Stimulated activated naive CD8-positive, alpha-beta T cell treated with anti-CD3 and anti-CD28 coated beads, Interleukin-15, Interleukin-2, amounts not matched to agents 100 ng/mL and 50 ng/mL, for 24 hours (primary cell): ENCODE measurements at regions not wholly inside any gene's neighbourhood (a gene's known extent, or its start where the extent isn't known, plus 50 kb on each side); places are given as distances from the start of the nearest gene placed in this dataset.

Source experiments
- H3K27ac Mint-ChIP-seq: one replicate; pipeline ENCODE4 v1.8.0; 2021; ENCODE audit warnings: mild to moderate bottlenecking, mixed read lengths
- H3K27me3 Mint-ChIP-seq: one replicate; pipeline ENCODE4 v1.8.0; 2021; ENCODE audit warnings: mixed read lengths
- H3K36me3 Mint-ChIP-seq: one replicate; pipeline ENCODE4 v1.8.0; 2021; ENCODE audit warnings: low read depth, mixed read lengths
- H3K4me1 Mint-ChIP-seq: one replicate; pipeline ENCODE4 v1.8.0; 2021; ENCODE audit warnings: low read depth, mixed read lengths
- H3K4me3 Mint-ChIP-seq: one replicate; pipeline ENCODE4 v1.8.0; 2021; ENCODE audit warnings: mild to moderate bottlenecking, mixed read lengths
- H3K9me3 Mint-ChIP-seq: one replicate; pipeline ENCODE4 v1.8.0; 2021; ENCODE audit warnings: mixed read lengths

DNA sequence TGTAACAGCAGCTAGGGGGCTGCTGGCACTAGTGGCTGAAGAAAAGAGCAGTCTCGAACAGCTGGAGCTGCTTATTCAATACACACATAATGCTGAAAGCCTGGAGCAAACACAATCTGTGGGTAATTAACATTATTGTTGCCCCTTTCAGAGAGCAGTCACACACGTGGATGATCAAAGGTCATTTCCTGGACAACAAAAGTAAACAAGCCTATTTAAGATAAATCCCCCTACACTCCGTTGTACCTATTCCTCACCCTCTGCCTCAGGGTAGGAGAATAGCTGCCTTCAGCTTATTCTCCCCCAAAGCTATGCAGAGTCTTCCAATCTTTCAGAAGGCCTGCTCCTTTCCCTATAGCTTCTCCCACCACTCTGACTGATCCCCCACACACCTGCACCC is 803.9 kb downstream of the C4orf33 start:
- Mint-ChIP-seq H3K4me3 (no peak overlapping the region), H3K9me3 (peaks cover 11% of the 10 kb centered on the region), H3K27me3 (no peaks in the 10 kb centered on the region), H3K36me3 (no peaks in the 10 kb centered on the region), H3K27ac (no peak overlapping the region), H3K4me1 (no peaks in the 10 kb centered on the region)

DNA sequence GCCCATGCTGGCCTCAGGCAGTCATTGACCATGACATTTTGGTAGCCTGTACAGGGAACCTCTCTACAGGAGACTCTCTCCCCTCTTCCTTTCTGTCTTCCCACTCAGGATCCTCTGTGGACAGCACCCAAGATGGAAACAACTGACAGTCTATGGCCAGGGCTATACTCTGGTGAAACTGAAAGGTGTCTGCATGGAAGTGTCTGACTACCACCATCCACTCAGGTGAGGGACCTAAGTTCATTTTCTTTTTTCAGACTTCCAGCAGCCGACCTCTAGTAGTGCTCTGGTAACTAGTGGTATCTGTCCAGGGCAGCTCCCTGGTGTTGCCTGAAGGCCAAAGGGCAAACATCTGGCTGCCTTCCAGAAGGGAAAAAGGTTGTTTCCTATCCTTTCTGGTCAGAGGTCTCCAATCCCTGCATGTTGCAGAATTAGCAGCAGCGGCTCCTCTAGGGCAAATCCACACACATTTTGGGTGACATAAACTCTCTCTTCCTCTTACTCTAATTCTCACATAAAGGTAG is 804.5 kb downstream of the C4orf33 start:
- Mint-ChIP-seq H3K27me3 (no peaks in the 10 kb centered on the region), H3K27ac (no peak overlapping the region), H3K36me3 (no peaks in the 10 kb centered on the region), H3K4me3 (no peak overlapping the region), H3K4me1 (no peaks in the 10 kb centered on the region), H3K9me3 (peaks cover 11% of the 10 kb centered on the region)

DNA sequence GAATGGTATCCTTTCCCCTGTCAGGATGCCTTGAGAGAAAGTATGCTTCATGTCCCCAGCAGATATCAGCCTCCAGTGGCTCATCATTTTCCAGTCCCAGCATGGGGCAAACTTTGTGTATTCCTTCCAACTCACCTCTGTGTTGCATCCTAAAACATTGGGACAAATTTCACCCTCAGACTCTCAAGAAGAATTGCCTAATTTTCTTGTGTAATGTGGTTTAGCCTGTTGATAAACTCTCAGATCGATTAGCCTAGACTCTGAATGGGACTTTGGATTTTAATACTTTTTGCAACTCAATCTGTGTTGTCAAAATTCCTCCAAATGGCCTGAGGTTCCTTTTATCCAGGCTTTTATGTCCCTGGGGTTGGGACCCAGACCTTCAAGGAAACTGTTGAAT is 805.3 kb downstream of the C4orf33 start:
- Mint-ChIP-seq H3K4me3 (no peak overlapping the region), H3K36me3 (no peaks in the 10 kb centered on the region), H3K4me1 (no peaks in the 10 kb centered on the region), H3K9me3 (peaks cover 11% of the 10 kb centered on the region), H3K27ac (no peak overlapping the region), H3K27me3 (no peaks in the 10 kb centered on the region)

DNA sequence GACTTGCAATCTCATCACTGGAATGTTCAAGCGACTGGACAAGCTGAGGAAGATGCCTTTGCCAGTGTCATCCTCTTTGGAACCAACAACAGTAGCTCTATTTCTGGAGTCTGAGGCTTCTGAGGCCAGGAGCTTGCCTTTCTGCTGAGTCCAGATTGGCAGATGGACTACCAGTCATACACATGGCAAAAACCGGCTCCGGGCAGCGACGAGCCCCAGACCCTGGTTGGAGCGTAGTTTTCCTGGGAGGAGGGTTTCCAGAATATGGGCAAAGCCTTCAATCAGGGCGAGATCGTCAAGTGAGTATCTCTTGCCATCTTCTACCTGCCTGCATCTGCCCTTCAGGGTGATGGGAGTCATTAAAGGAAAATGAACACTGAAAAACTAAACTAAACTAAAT is 807.9 kb downstream of the C4orf33 start:
- no peak overlapping the region for H3K4me3 Mint-ChIP-seq
- peaks cover 15% of the 10 kb centered on the region for H3K9me3 Mint-ChIP-seq
- H3K27ac Mint-ChIP-seq = no peak overlapping the region
- H3K27me3 Mint-ChIP-seq = no peaks in the 10 kb centered on the region
- no peaks in the 10 kb centered on the region for H3K4me1 Mint-ChIP-seq
- H3K36me3 Mint-ChIP-seq = no peaks in the 10 kb centered on the region

DNA sequence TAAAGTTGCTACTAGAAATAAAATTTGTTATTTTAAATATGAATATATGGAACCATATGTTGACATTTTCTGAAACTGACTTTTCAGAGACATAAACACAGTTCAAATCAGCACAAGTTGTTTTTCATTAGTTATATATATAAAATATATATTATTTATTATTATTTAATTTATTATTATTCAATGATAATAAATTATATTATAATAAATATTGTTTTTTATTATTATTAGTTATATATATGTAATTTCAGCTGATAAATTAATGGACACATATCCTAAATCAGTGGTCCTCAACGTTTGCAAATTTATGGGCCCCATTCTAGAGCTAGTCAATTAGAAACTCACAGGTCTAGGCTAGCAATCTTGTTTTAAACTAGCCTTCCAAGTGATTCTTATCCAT is 809.3 kb downstream of the C4orf33 start:
- no peaks in the 10 kb centered on the region for H3K4me1 Mint-ChIP-seq
- H3K27ac Mint-ChIP-seq = no peak overlapping the region
- H3K4me3 Mint-ChIP-seq = no peak overlapping the region
- no peaks in the 10 kb centered on the region for H3K36me3 Mint-ChIP-seq
- H3K27me3 Mint-ChIP-seq = no peaks in the 10 kb centered on the region
- H3K9me3 Mint-ChIP-seq = peaks cover 11% of the 10 kb centered on the region

DNA sequence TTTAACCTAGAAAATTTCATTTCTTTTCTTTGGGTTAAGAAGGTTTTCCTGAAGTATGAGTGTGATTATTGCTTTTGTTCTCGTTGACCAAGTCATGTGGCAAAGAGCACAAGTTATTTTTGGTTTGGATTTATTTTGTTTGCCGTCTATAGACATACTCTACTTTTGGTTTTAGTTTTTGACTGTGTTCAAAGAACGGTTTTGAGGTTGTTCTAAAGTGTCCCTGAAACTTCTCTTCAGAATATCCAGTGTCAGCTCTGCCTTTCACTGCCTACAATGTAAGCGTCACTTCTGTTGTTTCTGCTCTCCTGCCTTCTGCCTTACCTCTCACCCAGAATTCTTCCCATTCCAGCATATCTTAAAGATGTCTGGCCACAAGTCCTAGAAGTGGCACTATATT is 812.2 kb downstream of the C4orf33 start:
- H3K4me3 Mint-ChIP-seq = no peak overlapping the region
- H3K27ac Mint-ChIP-seq = no peak overlapping the region
- peaks cover 11% of the 10 kb centered on the region for H3K9me3 Mint-ChIP-seq
- H3K36me3 Mint-ChIP-seq = no peaks in the 10 kb centered on the region
- no peaks in the 10 kb centered on the region for H3K27me3 Mint-ChIP-seq
- no peaks in the 10 kb centered on the region for H3K4me1 Mint-ChIP-seq

DNA sequence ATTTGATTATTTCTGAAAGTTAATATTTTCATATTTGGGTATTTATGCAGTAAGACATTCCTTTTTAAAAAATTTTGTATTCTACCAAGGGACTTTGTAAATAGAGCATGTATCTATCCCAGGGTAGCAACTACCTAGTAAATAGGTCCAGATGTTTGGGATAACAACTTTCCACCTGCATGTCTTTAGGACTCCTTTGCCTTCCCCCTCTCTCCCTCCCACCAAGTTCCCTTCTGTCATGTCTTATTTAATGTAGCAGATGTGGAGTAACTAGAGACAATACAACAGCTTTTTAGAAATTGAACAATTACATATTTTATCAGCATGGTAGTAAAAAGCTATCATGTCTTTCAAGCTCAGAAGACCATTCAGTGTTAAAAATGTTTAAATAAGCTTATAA is 821.0 kb downstream of the C4orf33 start:
- Mint-ChIP-seq H3K27ac (no peak overlapping the region), H3K27me3 (no peaks in the 10 kb centered on the region), H3K4me3 (no peak overlapping the region)

DNA sequence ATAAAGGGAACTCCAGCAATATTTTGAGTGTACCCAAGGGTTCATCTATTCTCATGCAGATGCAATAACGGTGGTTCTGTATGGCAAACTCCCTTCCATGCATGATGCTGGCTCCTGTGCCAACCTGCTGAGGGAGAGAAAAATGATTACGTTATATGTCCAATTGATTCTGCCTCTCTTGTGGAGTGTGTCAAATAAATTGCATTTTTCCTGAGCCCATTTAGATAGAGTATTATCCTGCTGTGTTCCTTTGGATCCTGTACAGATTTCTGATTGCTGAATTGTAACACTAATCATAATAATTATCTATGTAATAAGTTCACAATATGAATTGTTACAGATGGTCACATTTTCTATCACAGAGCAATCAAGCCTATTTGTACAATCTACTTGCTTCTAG is 821.7 kb downstream of the C4orf33 start:
- Mint-ChIP-seq H3K9me3 (peaks cover 6% of the 10 kb centered on the region), H3K4me1 (no peaks in the 10 kb centered on the region), H3K27ac (no peak overlapping the region), H3K4me3 (no peak overlapping the region), H3K27me3 (no peaks in the 10 kb centered on the region), H3K36me3 (no peaks in the 10 kb centered on the region)

More for the DNA sequence above, 821.0 kb downstream of the C4orf33 start:
- Mint-ChIP-seq H3K36me3 (no peaks in the 10 kb centered on the region), H3K4me1 (no peaks in the 10 kb centered on the region), H3K9me3 (peaks cover 6% of the 10 kb centered on the region)

DNA sequence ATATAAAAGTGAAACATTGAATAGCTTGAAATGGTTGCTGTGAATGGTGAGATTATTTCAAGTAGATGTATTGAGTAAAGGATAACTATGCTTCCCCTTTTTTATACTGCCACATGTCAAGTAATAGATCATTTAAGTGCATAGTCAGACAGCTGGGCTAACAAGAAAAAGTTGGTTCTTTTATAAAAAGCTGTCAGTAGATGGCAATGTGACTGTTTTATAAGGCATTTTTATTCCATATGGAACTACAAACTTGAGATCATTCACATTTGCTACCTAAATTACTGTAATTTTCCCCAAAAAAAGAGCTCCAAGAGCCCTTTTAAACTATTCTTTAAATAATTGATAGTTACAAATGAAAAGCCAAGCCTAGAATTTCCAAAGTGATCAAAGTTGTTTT is 831.0 kb downstream of the C4orf33 start:
- H3K36me3 Mint-ChIP-seq = no peaks in the 10 kb centered on the region
- no peaks in the 10 kb centered on the region for H3K4me1 Mint-ChIP-seq
- H3K9me3 Mint-ChIP-seq = no peaks in the 10 kb centered on the region
- no peak overlapping the region for H3K27ac Mint-ChIP-seq
- H3K27me3 Mint-ChIP-seq = no peaks in the 10 kb centered on the region
- H3K4me3 Mint-ChIP-seq = no peak overlapping the region

DNA sequence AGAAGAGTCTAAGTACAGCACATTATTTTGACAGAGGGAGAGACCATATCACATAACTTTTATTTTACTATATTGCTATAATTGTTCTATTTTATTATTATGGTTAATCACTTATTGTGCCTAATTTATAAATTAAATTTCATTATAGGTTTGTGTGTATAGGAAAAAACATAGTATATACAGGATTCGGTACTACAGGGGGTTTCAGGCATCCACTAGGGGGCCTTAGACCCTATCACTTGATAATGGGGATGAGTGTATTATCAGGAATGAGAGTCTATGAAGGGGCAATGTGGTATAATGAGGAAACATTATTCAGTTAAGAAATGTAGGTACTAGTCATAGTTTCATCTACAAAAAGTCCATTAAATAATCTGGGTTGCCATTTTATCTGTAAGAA is 833.1 kb downstream of the C4orf33 start:
- Mint-ChIP-seq H3K4me1 (no peaks in the 10 kb centered on the region), H3K4me3 (no peak overlapping the region), H3K27ac (no peak overlapping the region), H3K9me3 (no peaks in the 10 kb centered on the region), H3K27me3 (no peaks in the 10 kb centered on the region), H3K36me3 (no peaks in the 10 kb centered on the region)

DNA sequence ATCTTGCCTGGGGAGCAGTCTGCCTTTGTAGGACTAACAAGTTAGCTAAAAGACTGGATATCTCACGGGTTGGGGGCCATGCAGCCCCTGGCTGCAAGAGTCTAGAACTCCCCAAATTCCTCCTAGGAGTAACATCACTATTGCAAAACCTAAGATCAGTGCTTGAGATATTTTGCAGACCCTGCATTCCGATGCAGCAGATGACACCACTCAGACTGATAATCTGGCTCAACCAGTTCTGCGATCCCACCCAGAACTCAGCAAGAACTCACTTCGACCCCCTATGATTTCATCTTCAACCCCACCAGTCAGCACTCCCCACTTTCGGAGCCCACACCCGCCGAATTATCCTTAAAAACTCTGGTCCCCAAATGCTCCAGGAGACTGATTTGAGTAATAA is 834.0 kb downstream of the C4orf33 start:
- H3K4me1 Mint-ChIP-seq = no peaks in the 10 kb centered on the region
- no peak overlapping the region for H3K4me3 Mint-ChIP-seq
- no peaks in the 10 kb centered on the region for H3K27me3 Mint-ChIP-seq
- no peak overlapping the region for H3K27ac Mint-ChIP-seq
- no peaks in the 10 kb centered on the region for H3K9me3 Mint-ChIP-seq
- H3K36me3 Mint-ChIP-seq = no peaks in the 10 kb centered on the region

DNA sequence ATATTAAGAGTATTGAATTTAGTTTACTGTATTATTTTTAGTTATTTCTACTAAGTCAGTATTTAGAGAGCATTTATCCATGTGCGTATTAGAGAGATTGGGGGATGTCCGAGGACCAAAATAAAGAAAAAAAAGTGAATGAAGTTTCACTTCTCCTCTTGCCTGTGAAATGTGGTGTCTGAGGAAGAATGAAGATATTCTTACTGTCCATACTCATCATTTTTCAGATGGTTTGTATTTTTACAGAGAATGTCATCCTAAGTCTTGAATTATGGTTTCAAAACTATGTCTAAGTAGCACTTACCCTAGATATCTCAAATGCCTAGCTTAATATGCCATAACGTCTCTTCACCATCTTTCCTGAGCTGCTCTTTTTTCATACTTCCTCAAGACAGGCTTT is 854.3 kb downstream of the C4orf33 start:
- no peaks in the 10 kb centered on the region for H3K27me3 Mint-ChIP-seq
- no peak overlapping the region for H3K27ac Mint-ChIP-seq
- H3K4me1 Mint-ChIP-seq = no peaks in the 10 kb centered on the region
- H3K9me3 Mint-ChIP-seq = peaks cover 9% of the 10 kb centered on the region
- no peak overlapping the region for H3K4me3 Mint-ChIP-seq
- H3K36me3 Mint-ChIP-seq = no peaks in the 10 kb centered on the region

DNA sequence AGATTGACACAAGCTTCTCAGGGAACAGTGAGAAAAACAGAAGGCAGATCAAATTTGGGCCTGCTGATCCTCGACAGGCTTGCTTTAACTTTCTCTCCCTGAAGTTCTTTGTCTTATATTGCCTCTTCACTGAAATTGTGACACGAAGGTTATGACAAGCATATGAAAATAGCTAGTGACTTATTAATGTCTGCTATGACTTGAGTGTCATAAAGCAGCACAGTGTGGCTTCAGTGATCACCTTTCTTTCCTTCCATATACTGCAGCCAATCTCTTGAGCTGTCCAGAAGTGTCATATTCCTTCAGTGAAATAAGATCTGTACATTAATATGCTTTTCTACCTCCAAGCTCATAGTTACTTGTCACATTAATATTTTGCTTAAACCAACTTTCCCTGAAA is 870.2 kb downstream of the C4orf33 start:
- Mint-ChIP-seq H3K4me3 (no peak overlapping the region), H3K9me3 (no peaks in the 10 kb centered on the region), H3K27me3 (no peaks in the 10 kb centered on the region), H3K27ac (no peak overlapping the region), H3K36me3 (no peaks in the 10 kb centered on the region), H3K4me1 (no peaks in the 10 kb centered on the region)

DNA sequence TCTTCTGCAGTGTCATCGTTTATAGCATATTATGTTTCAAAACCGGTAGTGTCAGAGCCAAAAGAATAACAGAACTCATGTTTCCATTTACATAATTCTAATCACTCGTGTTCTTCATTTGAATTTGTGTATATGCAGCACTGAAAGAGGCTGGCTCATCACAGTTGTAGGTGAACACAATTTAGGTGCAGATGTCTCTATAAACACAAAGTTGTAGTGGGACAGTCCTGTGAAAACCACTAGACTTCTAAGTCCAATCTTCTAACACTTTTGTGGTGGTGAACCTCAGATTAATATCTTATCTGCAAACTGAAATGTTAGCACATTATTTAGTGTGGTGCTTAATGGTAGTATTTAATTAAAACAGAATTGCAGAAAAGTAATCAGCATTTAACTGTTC is 872.4 kb downstream of the C4orf33 start:
- no peaks in the 10 kb centered on the region for H3K27me3 Mint-ChIP-seq
- no peak overlapping the region for H3K27ac Mint-ChIP-seq

DNA sequence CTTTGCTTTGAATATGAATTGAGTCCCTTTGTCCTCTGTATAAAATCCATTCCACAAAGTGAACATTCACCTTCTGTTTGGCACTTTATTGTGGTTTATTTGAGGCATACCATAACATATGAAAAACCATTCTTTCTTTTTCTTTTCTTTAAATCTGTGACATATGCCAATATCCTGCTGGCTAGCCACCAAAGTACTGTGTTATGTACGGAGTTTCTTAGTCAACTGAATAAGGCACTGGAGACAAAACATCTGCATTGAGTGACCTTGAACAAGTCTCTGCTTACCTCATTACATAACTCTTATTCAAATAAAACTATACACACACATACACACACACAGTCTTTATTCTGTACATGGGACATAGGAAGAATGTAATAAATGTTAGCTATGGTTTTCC is 872.8 kb downstream of the C4orf33 start:
- H3K36me3 Mint-ChIP-seq = no peaks in the 10 kb centered on the region
- H3K4me1 Mint-ChIP-seq = no peaks in the 10 kb centered on the region
- H3K27me3 Mint-ChIP-seq = no peaks in the 10 kb centered on the region

More for the DNA sequence above, 872.4 kb downstream of the C4orf33 start:
- no peak overlapping the region for H3K4me3 Mint-ChIP-seq
- H3K36me3 Mint-ChIP-seq = no peaks in the 10 kb centered on the region
- no peaks in the 10 kb centered on the region for H3K4me1 Mint-ChIP-seq
- no peaks in the 10 kb centered on the region for H3K9me3 Mint-ChIP-seq

DNA sequence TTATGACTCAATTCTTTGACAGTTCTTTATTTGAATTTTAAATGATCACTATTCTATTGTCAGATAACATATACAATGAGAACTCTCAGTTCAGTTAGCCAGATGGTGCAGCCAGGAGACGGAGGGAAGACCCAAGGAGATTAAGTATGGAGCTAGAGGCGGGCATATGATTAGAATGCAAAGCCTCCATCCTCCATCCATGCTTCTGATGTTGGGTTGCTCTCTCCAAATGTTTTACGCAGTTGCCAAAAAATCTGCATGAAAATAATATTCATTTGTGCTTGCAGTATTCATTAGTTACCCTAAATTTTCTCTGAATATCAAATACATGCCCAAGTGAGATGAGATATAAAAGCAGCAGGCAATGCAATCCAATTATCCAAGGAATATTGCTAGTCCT is 874.8 kb downstream of the C4orf33 start:
- Mint-ChIP-seq H3K4me1 (no peaks in the 10 kb centered on the region), H3K27me3 (no peaks in the 10 kb centered on the region), H3K9me3 (no peaks in the 10 kb centered on the region), H3K36me3 (no peaks in the 10 kb centered on the region), H3K4me3 (no peak overlapping the region), H3K27ac (no peak overlapping the region)

More for the DNA sequence above, 872.8 kb downstream of the C4orf33 start:
- no peak overlapping the region for H3K4me3 Mint-ChIP-seq
- no peaks in the 10 kb centered on the region for H3K9me3 Mint-ChIP-seq
- H3K27ac Mint-ChIP-seq = no peak overlapping the region
